Tibial artery (tissue), 4 donors: ENCODE measurements at regions not wholly inside any gene's neighbourhood (a gene's known extent, or its start where the extent isn't known, plus 50 kb on each side); places are given as distances from the start of the nearest gene placed in this dataset.

Source experiments
- DNase-seq, 2 donors: peaks; one replicate each; pipeline ENCODE4 v3.0.0-alpha.2; 2019
- H3K27ac ChIP-seq, 2 donors: fragments of 200-600 bp; sonication (generic) in 1 of 2; 1 replicate in 1 of 2; 2 replicates in 1 of 2; pipeline ENCODE4 v1.5.1; 2018 to 2019; ENCODE audit warnings: mild to moderate bottlenecking in 1 of 2
- H3K27me3 ChIP-seq, 2 donors: fragments of 200-600 bp; sonication (generic) in 1 of 2; one replicate each; pipeline versions ENCODE4 v1.5.1 to v1.6.0; 2016 to 2019
- H3K36me3 ChIP-seq, 3 donors: fragments of 200-600 bp; sonication (generic) in 2 of 3; one replicate each; pipeline ENCODE4 v1.5.1; 2016 to 2019; ENCODE audit warnings: mild to moderate bottlenecking in 2 of 3
- H3K4me1 ChIP-seq, 4 donors: fragments of 200-600 bp; sonication (generic) in 2 of 4; 1 replicate in 3 of 4; 2 replicates in 1 of 4; pipeline ENCODE4 v1.5.1; 2016 to 2019
- H3K4me3 ChIP-seq, 2 donors: fragments of 200-600 bp; sonication (generic) in 1 of 2; 1 replicate in 1 of 2; 2 replicates in 1 of 2; pipeline ENCODE4 v1.5.1; 2018 to 2019; ENCODE audit warnings: mild to moderate bottlenecking in 2 of 2
- H3K9me3 ChIP-seq, 3 donors: fragments of 200-600 bp; sonication (generic) in 1 of 3; one replicate each; pipeline ENCODE4 v1.5.1; 2016 to 2019
- CTCF ChIP-seq, 2 experiments: fragments of 200-600 bp in 1 of 2; fragments of 450-650 bp in 1 of 2; IDR thresholded peaks; one replicate each; pipeline ENCODE4 v1.5.1; 2017 to 2019; ENCODE audit warnings: antibody characterized with exemption in 2 of 2, mild to moderate bottlenecking in 1 of 2, moderate library complexity in 1 of 2
- intact Hi-C: fragments of 100-400 bp; cut with DNase I; formaldehyde crosslinking; loops from one replicate; pipeline ENCODE4 v1.15.0; 2023; ENCODE audit warnings: low total_unique reads

- no peak for DNase-seq
- H3K9me3 ChIP-seq, result no peaks in the 10 kb centered on the region
- TF ChIP-seq CTCF (IDR thresholded peaks at IDR 0.05), result no peak
- H3K27me3 ChIP-seq, result no peaks in the 10 kb centered on the region
- H3K4me3 ChIP-seq, result no peak overlapping the region
- peaks cover 0 to 13% (median 4%) of the 10 kb centered on the region in 4 donors for H3K4me1 ChIP-seq
- intact Hi-C loops, result loop anchor here (10.0 kb wide), 1 partner anchor 62 kb away; the partner anchor contains the start of gene SLC8A1
- H3K27ac ChIP-seq, result no peak overlapping the region
- no peaks in the 10 kb centered on the region for H3K36me3 ChIP-seq
Observed at GRCh38 chr2:40516604-40517003, 64.7 kb upstream of the SLC8A1 start.

GRCh38 chr2:40528564-40528963 lies 76.7 kb upstream of the SLC8A1 start:
- intact Hi-C loops, result no loop called here
- no peak for TF ChIP-seq CTCF (IDR thresholded peaks at IDR 0.05)

GRCh38 chr2:40531359-40531758 lies 79.5 kb upstream of the SLC8A1 start:
- TF ChIP-seq CTCF (IDR thresholded peaks at IDR 0.05), result no peak
- intact Hi-C loops, result no loop called here
- Histone ChIP-seq H3K4me1 (no peaks in the 10 kb centered on the region), H3K4me3 (no peak overlapping the region), H3K27ac (no peak overlapping the region), H3K27me3 (no peaks in the 10 kb centered on the region), H3K36me3 (peaks cover 0 to 4% (median 0%) of the 10 kb centered on the region in 3 donors), H3K9me3 (no peaks in the 10 kb centered on the region)
- DNase-seq, result no peak

More at GRCh38 chr2:40528564-40528963, 76.7 kb upstream of the SLC8A1 start:
- H3K4me1 ChIP-seq, result no peaks in the 10 kb centered on the region
- H3K27me3 ChIP-seq, result no peaks in the 10 kb centered on the region
- H3K36me3 ChIP-seq, result peaks cover 0 to 4% (median 0%) of the 10 kb centered on the region in 3 donors
- no peak overlapping the region for H3K27ac ChIP-seq
- H3K9me3 ChIP-seq, result no peaks in the 10 kb centered on the region
- H3K4me3 ChIP-seq, result no peak overlapping the region
- no peak for DNase-seq

GRCh38 chr2:40534528-40534927 lies 82.6 kb upstream of the SLC8A1 start:
- H3K36me3 ChIP-seq, result no peaks in the 10 kb centered on the region
- no peaks in the 10 kb centered on the region for H3K4me1 ChIP-seq
- H3K9me3 ChIP-seq, result no peaks in the 10 kb centered on the region
- no peak overlapping the region for H3K27ac ChIP-seq
- no peaks in the 10 kb centered on the region for H3K27me3 ChIP-seq
- no peak for TF ChIP-seq CTCF (IDR thresholded peaks at IDR 0.05)
- no peak for DNase-seq
- intact Hi-C loops, result no loop called here
- H3K4me3 ChIP-seq, result no peak overlapping the region

- no peaks in the 10 kb centered on the region for H3K9me3 ChIP-seq
- DNase-seq, result no peak
- no peak for TF ChIP-seq CTCF (IDR thresholded peaks at IDR 0.05)
Observed at GRCh38 chr2:40535972-40536371, 84.1 kb upstream of the SLC8A1 start.

GRCh38 chr2:40540026-40540425 lies 88.1 kb upstream of the SLC8A1 start:
- Histone ChIP-seq H3K27me3 (no peaks in the 10 kb centered on the region), H3K9me3 (no peaks in the 10 kb centered on the region), H3K4me3 (no peak overlapping the region), H3K27ac (no peak overlapping the region), H3K4me1 (no peaks in the 10 kb centered on the region), H3K36me3 (no peaks in the 10 kb centered on the region)
- DNase-seq, result no peak
- no peak for TF ChIP-seq CTCF (IDR thresholded peaks at IDR 0.05)
- intact Hi-C loops, result no loop called here

More at GRCh38 chr2:40535972-40536371, 84.1 kb upstream of the SLC8A1 start:
- H3K36me3 ChIP-seq, result no peaks in the 10 kb centered on the region
- intact Hi-C loops, result no loop called here
- H3K27ac ChIP-seq, result no peak overlapping the region
- H3K4me1 ChIP-seq, result no peaks in the 10 kb centered on the region
- no peaks in the 10 kb centered on the region for H3K27me3 ChIP-seq
- no peak overlapping the region for H3K4me3 ChIP-seq
